SH-SY5Y (cell line): ENCODE measurements at regions not wholly inside any gene's neighbourhood (a gene's known extent, or its start where the extent isn't known, plus 50 kb on each side); places are given as distances from the start of the nearest gene placed in this dataset.

Experiments used
- GATA2 ChIP-seq: IDR thresholded peaks from 2 replicates; pipeline ENCODE4 v1.6.1; 2011; ENCODE audit warnings: mild to moderate bottlenecking, low read depth, low read length
- GATA3 ChIP-seq: IDR thresholded peaks from 2 replicates; pipeline ENCODE4 v1.6.1; 2011; ENCODE audit warnings: low read depth, mild to moderate bottlenecking, low read length, moderate library complexity

DNA sequence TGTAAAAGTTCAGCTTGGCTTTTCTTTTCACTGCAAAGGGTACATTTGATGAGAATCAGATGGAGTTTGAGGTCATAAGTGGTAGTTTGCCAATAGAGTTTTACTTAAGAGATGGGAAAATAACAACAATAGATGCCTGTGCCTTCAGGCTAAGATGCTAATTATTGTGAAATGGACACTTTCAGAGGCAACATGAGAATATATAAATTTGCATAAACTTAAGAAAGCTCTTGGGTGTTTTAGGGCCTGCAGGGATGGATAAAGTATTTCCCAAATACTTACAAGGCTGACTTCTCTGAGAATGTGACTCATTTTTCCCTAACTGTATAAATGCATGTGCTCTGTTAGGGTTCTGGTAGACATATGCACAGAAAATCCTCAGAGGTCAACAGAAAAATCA is 200.3 kb upstream of the SVIL start:
- TF ChIP-seq GATA2: no peak
- no peak for TF ChIP-seq GATA3
